HG03460 (cell line): ENCODE measurements at regions not wholly inside any gene's neighbourhood (a gene's known extent, or its start where the extent isn't known, plus 50 kb on each side); places are given as distances from the start of the nearest gene placed in this dataset.
"Not testable (repeated sequence)": the region's sequence is repeated elsewhere in the genome, so short reads cannot be mapped to it uniquely, and the experiment has no call there.

Source experiments
- ATAC-seq: cut with Tn5 transposase; IDR thresholded peaks from one replicate; pipeline ENCODE4 v1.9.1; 2021; ENCODE audit not compliant: unreplicated experiment

GRCh38 chr6:22132656-22133055 lies 164.2 kb downstream of the PRL start:
- ATAC-seq: no peak

- ATAC-seq: no peak
These were observed 163.5 kb downstream of the PRL start for GRCh38 chr6:22133357-22133756.

- ATAC-seq: no peak
These were observed 162.5 kb downstream of the PRL start for GRCh38 chr6:22134308-22134707.

- no peak for ATAC-seq
These were observed 161.4 kb downstream of the PRL start for GRCh38 chr6:22135395-22135794.

GRCh38 chr6:22140736-22141135 lies 156.1 kb downstream of the PRL start:
- not testable (repeated sequence) for ATAC-seq

- no peak for ATAC-seq
These were observed 155.5 kb downstream of the PRL start for GRCh38 chr6:22141241-22141745.

GRCh38 chr6:22142856-22143255 lies 154.0 kb downstream of the PRL start:
- ATAC-seq: no peak

GRCh38 chr6:22145376-22145775 lies 151.5 kb downstream of the PRL start:
- no peak for ATAC-seq

- no peak for ATAC-seq
These were observed 150.8 kb downstream of the PRL start for GRCh38 chr6:22145823-22146677.

GRCh38 chr6:22146678-22146930 lies 150.2 kb downstream of the PRL start:
- ATAC-seq: no peak

GRCh38 chr6:22146931-22147701 lies 149.7 kb downstream of the PRL start:
- ATAC-seq: no peak

- ATAC-seq: no peak
These were observed 148.7 kb downstream of the PRL start for GRCh38 chr6:22147921-22148776.

GRCh38 chr6:22149096-22149495 lies 147.7 kb downstream of the PRL start:
- ATAC-seq: no peak

- no peak for ATAC-seq
These were observed 147.1 kb downstream of the PRL start for GRCh38 chr6:22149501-22150367.

- no peak for ATAC-seq
These were observed 146.3 kb downstream of the PRL start for GRCh38 chr6:22150368-22151035.

GRCh38 chr6:22151892-22152291 lies 144.9 kb downstream of the PRL start:
- no peak for ATAC-seq

- no peak for ATAC-seq
These were observed 144.0 kb downstream of the PRL start for GRCh38 chr6:22152841-22153240.

- ATAC-seq: no peak
These were observed 143.3 kb downstream of the PRL start for GRCh38 chr6:22153384-22154158.

GRCh38 chr6:22155551-22155950 lies 141.3 kb downstream of the PRL start:
- no peak for ATAC-seq
